Smooth muscle cell (in vitro differentiated cells): ENCODE measurements at regions not wholly inside any gene's neighbourhood (a gene's known extent, or its start where the extent isn't known, plus 50 kb on each side); places are given as distances from the start of the nearest gene placed in this dataset.

Source experiments
- DNase-seq: peaks from one replicate; lab custom pipeline; 2025; ENCODE audit not compliant: unreplicated experiment; lab: John Stamatoyannopoulos, UW
- H2AFZ ChIP-seq: fragments of 200-600 bp; sonication (generic); 2 replicates; pipeline ENCODE4 v1.6.0; 2016; ENCODE audit warnings: antibody characterized with exemption, low read depth, mild to moderate bottlenecking
- H3F3A ChIP-seq: fragments of 200-600 bp; sonication (generic); 2 replicates; pipeline ENCODE4 v1.6.0; 2017; ENCODE audit warnings: antibody characterized with exemption, low read depth
- H3K27ac ChIP-seq: fragments of 200-600 bp; sonication (generic); 2 replicates; pipeline ENCODE4 v1.5.1; 2016; ENCODE audit warnings: low read depth, mild to moderate bottlenecking
- H3K27me3 ChIP-seq: fragments of 200-600 bp; sonication (generic); 2 replicates; pipeline ENCODE4 v1.6.1; 2016; ENCODE audit warnings: low read depth, mild to moderate bottlenecking
- H3K36me3 ChIP-seq: fragments of 200-600 bp; sonication (generic); 2 replicates; pipeline ENCODE4 v1.5.1; 2016; ENCODE audit warnings: low read depth
- H3K4me1 ChIP-seq: fragments of 200-600 bp; sonication (generic); 2 replicates; pipeline ENCODE4 v1.5.1; 2016; ENCODE audit warnings: low read depth
- H3K4me2 ChIP-seq: fragments of 200-600 bp; sonication (generic); 2 replicates; pipeline ENCODE4 v1.6.0; 2016; ENCODE audit warnings: mild to moderate bottlenecking
- H3K4me3 ChIP-seq: fragments of 200-600 bp; sonication (generic); 2 replicates; pipeline ENCODE4 v1.5.1; 2016; ENCODE audit warnings: mild to moderate bottlenecking
- H3K79me2 ChIP-seq: fragments of 200-600 bp; sonication (generic); 2 replicates; pipeline ENCODE4 v1.6.0; 2016; ENCODE audit warnings: low read depth, mild to moderate bottlenecking
- H3K9ac ChIP-seq: fragments of 200-600 bp; sonication (generic); 2 replicates; pipeline ENCODE4 v1.6.0; 2016; ENCODE audit warnings: low read depth
- H3K9me3 ChIP-seq: fragments of 200-600 bp; sonication (generic); replicated peaks from 2 replicates; pipeline ENCODE4 v1.5.1; 2016; ENCODE audit warnings: low read depth
- H4K20me1 ChIP-seq: fragments of 200-600 bp; sonication (generic); 2 replicates; pipeline ENCODE4 v1.6.0; 2016; ENCODE audit warnings: low read depth
- WGBS: methylation state at CpG from one replicate; pipeline ENCODE4 v1.1.7; 2016; ENCODE audit warnings: low lambda C conversion rate; 5-methylcytosine and 5-hydroxymethylcytosine counted together
- TF ChIP-seq, protein P1 (sequence below): fragments of 200-600 bp; sonication (generic); IDR thresholded peaks from 2 replicates; pipeline ENCODE4 v1.5.1; 2017; ENCODE audit warnings: borderline replicate concordance, mild to moderate bottlenecking, antibody characterized with exemption; ENCODE audit not compliant: insufficient read depth, poor library complexity, severe bottlenecking

DNA sequence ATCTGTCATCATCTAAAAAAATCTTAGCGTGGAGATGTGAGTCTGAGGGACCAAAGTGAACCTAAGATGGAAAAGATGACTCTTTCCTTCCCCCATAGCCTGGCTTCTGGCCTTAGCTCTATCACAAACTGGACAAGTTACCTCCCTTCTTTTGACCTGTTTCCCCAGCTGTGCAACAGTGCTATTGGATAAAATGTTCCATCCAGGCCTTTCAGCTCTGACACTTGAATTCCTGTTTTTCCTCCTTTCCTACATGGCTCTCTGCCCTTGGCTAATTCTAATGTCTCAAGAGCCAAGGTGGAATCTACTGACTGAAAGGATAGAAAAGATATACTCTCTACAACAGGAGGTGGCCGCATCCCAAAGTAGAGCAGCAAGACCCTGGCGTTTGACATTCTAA lies 84.5 kb upstream of the ARHGEF9 start:
- Histone ChIP-seq H3K27me3 (no peaks in the 10 kb centered on the region), H3K4me3 (no peak overlapping the region), H3K4me2 (no peak overlapping the region), H3K27ac (no peak overlapping the region), H3K4me1 (no peaks in the 10 kb centered on the region), H3K9me3 (no peaks in the 10 kb centered on the region), H4K20me1 (no peaks in the 10 kb centered on the region), H3K9ac (no peak overlapping the region), H3F3A (no peaks in the 10 kb centered on the region), H3K36me3 (no peaks in the 10 kb centered on the region), H3K79me2 (no peaks in the 10 kb centered on the region), H2AFZ (no peak overlapping the region)
- no peak for DNase-seq
- TF ChIP-seq, protein P1, sequence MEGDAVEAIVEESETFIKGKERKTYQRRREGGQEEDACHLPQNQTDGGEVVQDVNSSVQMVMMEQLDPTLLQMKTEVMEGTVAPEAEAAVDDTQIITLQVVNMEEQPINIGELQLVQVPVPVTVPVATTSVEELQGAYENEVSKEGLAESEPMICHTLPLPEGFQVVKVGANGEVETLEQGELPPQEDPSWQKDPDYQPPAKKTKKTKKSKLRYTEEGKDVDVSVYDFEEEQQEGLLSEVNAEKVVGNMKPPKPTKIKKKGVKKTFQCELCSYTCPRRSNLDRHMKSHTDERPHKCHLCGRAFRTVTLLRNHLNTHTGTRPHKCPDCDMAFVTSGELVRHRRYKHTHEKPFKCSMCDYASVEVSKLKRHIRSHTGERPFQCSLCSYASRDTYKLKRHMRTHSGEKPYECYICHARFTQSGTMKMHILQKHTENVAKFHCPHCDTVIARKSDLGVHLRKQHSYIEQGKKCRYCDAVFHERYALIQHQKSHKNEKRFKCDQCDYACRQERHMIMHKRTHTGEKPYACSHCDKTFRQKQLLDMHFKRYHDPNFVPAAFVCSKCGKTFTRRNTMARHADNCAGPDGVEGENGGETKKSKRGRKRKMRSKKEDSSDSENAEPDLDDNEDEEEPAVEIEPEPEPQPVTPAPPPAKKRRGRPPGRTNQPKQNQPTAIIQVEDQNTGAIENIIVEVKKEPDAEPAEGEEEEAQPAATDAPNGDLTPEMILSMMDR, result no peak
- 87% methylated on average over 3 of the region's 3 CpGs for WGBS

DNA sequence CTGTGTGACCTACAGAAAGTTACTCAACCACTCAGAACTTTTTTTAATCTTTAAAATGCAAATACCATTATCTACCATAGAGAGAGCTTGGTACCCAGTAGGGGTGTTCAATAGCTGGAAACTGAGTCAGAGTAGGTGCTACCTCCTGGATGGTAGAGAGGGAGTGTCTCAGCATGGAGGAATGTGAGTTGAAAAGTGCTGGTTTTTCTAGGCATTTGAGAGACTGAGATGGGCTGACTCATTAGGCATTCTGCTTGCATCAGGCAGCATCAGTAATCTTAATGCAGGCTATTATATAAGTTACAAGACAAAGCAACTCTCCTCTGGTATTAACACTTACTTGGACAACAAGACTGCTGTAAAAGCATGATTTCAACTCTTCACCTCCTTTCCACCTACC lies 70.9 kb upstream of the ARHGEF9 start:
- Histone ChIP-seq H3K27ac (no peak overlapping the region), H3K36me3 (no peaks in the 10 kb centered on the region), H3K27me3 (no peaks in the 10 kb centered on the region), H3K4me1 (no peaks in the 10 kb centered on the region), H3K4me3 (no peak overlapping the region), H3F3A (no peaks in the 10 kb centered on the region), H4K20me1 (no peaks in the 10 kb centered on the region), H3K4me2 (no peak overlapping the region), H3K9me3 (no peaks in the 10 kb centered on the region), H3K9ac (no peak overlapping the region), H3K79me2 (no peaks in the 10 kb centered on the region), H2AFZ (no peak overlapping the region)
- TF ChIP-seq, protein P1, result no peak
- no peak for DNase-seq

DNA sequence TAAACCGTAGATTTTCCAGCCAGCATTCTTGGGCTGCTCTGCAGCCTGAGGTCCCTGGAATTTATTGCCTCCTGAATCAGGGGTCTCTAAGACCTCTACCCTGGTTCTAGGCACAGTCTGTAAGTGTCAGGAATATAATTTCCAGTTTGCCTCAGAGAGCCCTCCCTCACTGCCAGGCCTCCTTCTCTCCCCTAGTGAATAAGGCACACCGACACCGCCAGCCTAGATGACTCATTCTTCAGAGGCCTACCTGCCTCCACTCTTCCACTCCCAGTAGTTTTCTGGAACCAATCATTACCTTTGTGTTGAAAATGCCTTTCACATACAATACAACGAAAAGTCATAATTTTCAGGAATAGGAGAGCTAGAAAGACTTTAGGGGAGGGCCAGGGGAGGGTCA lies 50.3 kb upstream of the ARHGEF9 start:
- H3K79me2 ChIP-seq, result no peaks in the 10 kb centered on the region
- H3K4me2 ChIP-seq, result no peak overlapping the region
- no peak for DNase-seq
- H2AFZ ChIP-seq, result no peak overlapping the region
- H3K27ac ChIP-seq, result no peak overlapping the region
- TF ChIP-seq, protein P1, result no peak
- no peak overlapping the region for H3K9ac ChIP-seq
- H3K4me1 ChIP-seq, result no peaks in the 10 kb centered on the region
- H3K27me3 ChIP-seq, result no peaks in the 10 kb centered on the region
- H3K4me3 ChIP-seq, result no peak overlapping the region
- H3F3A ChIP-seq, result no peaks in the 10 kb centered on the region
- no peaks in the 10 kb centered on the region for H4K20me1 ChIP-seq
- H3K36me3 ChIP-seq, result no peaks in the 10 kb centered on the region
- 79% methylated on average over 4 of the region's 4 CpGs for WGBS
- peaks cover 4% of the 10 kb centered on the region for H3K9me3 ChIP-seq
